RWPE2 (cell line): ENCODE measurements at regions not wholly inside any gene's neighbourhood (a gene's known extent, or its start where the extent isn't known, plus 50 kb on each side); places are given as distances from the start of the nearest gene placed in this dataset.

Experiments used
- ATAC-seq: fragments of 200-7000 bp; cut with Tn5 transposase; 3 replicates; pipeline ENCODE4 v1.9.1; 2021; ENCODE audit warnings: low read depth
- DNase-seq: peaks from one replicate; pipeline ENCODE4 v3.0.0-alpha.2; 2020; ENCODE audit warnings: low spot score
- H3K27ac ChIP-seq: fragments of 450-650 bp; 2 replicates; pipeline ENCODE4 v1.5.1; 2017; ENCODE audit warnings: mild to moderate bottlenecking; ENCODE audit not compliant: poor library complexity, severe bottlenecking
- H3K27me3 ChIP-seq: fragments of 250-450 bp; sonication (Bioruptor Pico); 2 replicates; pipeline ENCODE4 v1.5.1; 2021; ENCODE audit warnings: mild to moderate bottlenecking, moderate library complexity; ENCODE audit not compliant: insufficient read depth, poor library complexity, severe bottlenecking
- H3K36me3 ChIP-seq: fragments of 250-450 bp; sonication (Bioruptor Pico); 2 replicates; pipeline ENCODE4 v1.5.1; 2020; ENCODE audit warnings: low read depth, mild to moderate bottlenecking, moderate library complexity
- H3K4me1 ChIP-seq: fragments of 250-450 bp; sonication (Bioruptor Pico); 2 replicates; pipeline ENCODE4 v1.5.1; 2021; ENCODE audit warnings: mild to moderate bottlenecking, moderate library complexity; ENCODE audit not compliant: insufficient read depth, poor library complexity, severe bottlenecking
- H3K4me3 ChIP-seq: fragments of 250-450 bp; sonication (Bioruptor Pico); 2 replicates; pipeline ENCODE4 v1.5.1; 2021; ENCODE audit warnings: mild to moderate bottlenecking, moderate library complexity; ENCODE audit not compliant: severe bottlenecking
- H3K9me3 ChIP-seq: fragments of 250-450 bp; sonication (Bioruptor Pico); 2 replicates; pipeline ENCODE4 v1.5.1; 2021; ENCODE audit warnings: mild to moderate bottlenecking, moderate library complexity; ENCODE audit not compliant: severe bottlenecking
- TF ChIP-seq, protein P1 (sequence below): fragments of 450-650 bp; IDR thresholded peaks from one replicate; pipeline ENCODE4 v1.5.1; 2017; ENCODE audit warnings: mild to moderate bottlenecking, moderate library complexity; ENCODE audit not compliant: poor library complexity, severe bottlenecking

DNA sequence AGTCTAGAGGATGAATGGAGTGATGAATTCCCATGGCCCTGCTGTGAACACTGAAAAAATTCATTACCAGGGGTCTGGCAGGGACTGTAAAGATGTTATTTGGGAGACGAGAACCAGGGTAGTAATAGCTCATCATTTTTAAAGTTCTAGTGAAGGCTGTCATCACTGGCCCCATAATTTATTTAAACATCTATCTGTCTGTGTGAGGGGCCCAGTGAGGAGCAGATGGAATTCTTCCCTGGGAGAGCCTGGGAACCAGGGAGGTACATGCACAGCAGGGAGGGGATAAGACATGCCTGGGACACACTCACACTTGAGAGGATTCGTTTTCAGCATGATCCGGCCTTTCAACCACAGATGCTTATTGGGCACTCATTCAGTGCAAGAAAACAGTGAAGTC is 162.0 kb downstream of the PDGFRA start:
- no peaks in the 10 kb centered on the region for H3K36me3 ChIP-seq
- H3K9me3 ChIP-seq: no peaks in the 10 kb centered on the region
- TF ChIP-seq, protein P1, sequence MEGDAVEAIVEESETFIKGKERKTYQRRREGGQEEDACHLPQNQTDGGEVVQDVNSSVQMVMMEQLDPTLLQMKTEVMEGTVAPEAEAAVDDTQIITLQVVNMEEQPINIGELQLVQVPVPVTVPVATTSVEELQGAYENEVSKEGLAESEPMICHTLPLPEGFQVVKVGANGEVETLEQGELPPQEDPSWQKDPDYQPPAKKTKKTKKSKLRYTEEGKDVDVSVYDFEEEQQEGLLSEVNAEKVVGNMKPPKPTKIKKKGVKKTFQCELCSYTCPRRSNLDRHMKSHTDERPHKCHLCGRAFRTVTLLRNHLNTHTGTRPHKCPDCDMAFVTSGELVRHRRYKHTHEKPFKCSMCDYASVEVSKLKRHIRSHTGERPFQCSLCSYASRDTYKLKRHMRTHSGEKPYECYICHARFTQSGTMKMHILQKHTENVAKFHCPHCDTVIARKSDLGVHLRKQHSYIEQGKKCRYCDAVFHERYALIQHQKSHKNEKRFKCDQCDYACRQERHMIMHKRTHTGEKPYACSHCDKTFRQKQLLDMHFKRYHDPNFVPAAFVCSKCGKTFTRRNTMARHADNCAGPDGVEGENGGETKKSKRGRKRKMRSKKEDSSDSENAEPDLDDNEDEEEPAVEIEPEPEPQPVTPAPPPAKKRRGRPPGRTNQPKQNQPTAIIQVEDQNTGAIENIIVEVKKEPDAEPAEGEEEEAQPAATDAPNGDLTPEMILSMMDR: no peak
- H3K27ac ChIP-seq: no peak overlapping the region
- H3K4me3 ChIP-seq: no peak overlapping the region
- no peaks in the 10 kb centered on the region for H3K4me1 ChIP-seq
- no peaks in the 10 kb centered on the region for H3K27me3 ChIP-seq
- DNase-seq: no peak
- ATAC-seq: no peak

DNA sequence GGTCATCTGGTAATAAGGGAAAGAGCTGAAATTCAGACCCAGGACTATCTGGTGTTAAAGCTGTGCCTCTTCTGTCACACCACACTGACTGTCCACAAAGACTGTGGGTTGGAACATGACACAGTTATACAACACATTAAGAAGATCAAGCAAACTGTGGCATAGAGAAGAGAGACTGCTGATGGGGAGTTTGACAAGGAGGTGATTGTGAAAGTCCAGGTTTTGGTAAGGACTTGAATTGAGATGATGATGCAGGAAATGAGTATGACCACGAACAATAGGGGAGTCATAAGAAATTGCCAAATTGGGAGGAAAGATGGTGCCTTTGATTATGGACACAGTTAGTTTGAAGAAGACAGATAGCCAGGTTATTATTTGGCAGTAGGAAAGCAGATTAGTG is 163.4 kb downstream of the PDGFRA start:
- no peaks in the 10 kb centered on the region for H3K4me1 ChIP-seq
- TF ChIP-seq, protein P1: no peak
- ATAC-seq (no peak), DNase-seq (no peak)
- no peaks in the 10 kb centered on the region for H3K9me3 ChIP-seq
- H3K4me3 ChIP-seq: no peak overlapping the region
- no peaks in the 10 kb centered on the region for H3K36me3 ChIP-seq
- no peaks in the 10 kb centered on the region for H3K27me3 ChIP-seq
- no peak overlapping the region for H3K27ac ChIP-seq

DNA sequence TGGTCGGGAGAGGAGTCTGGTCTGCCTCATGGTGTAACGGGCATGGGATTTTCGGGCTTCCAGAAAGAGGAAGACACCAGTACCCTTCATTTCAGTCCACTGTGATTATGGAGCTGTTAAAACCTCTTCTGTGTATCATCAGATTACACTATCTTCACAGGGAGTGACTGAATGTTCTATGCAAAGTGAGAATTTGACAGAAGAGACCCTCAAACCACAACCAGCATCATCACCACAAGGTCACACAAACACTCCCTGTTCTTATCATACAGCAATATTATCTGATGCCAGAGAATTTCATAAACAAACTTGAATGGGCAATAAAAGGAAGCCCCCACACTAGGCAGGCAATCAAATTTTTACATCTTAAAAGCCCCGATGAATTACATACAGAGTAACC is 164.2 kb downstream of the PDGFRA start:
- no peaks in the 10 kb centered on the region for H3K27me3 ChIP-seq
- TF ChIP-seq, protein P1: no peak
- H3K9me3 ChIP-seq: no peaks in the 10 kb centered on the region
- no peak overlapping the region for H3K4me3 ChIP-seq
- DNase-seq (no peak), ATAC-seq (no peak)
- no peaks in the 10 kb centered on the region for H3K4me1 ChIP-seq
- H3K27ac ChIP-seq: no peak overlapping the region
- no peaks in the 10 kb centered on the region for H3K36me3 ChIP-seq

DNA sequence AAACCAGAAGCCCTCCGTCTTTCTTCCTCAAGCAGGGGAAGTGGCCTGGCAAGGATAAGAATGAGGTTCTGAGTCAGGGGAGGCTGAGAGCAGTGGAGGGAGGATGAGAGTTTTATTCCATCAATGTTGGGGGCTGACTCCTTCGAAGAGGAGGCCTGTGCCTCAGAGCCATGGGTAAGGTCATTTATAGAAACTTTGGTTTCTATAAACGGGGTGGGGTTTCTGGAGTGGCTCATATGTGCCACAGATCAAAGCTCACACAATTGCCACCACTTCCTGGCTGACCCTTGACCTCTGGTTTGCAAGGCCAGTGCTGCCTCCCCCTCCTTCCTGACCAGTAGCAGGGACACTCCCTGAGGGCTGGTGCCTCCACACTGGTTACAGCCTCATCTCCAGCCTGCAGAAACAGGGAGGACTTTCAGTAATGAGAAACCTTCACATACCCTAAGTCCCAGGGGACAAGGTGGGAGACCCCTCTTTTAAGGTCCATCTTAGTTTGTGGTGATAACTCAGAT is 166.0 kb downstream of the PDGFRA start:
- Histone ChIP-seq H3K4me1 (no peaks in the 10 kb centered on the region), H3K27ac (no peak overlapping the region), H3K36me3 (no peaks in the 10 kb centered on the region), H3K27me3 (no peaks in the 10 kb centered on the region), H3K4me3 (no peak overlapping the region), H3K9me3 (no peaks in the 10 kb centered on the region)
- TF ChIP-seq, protein P1: no peak
- no peak for DNase-seq
- ATAC-seq: no peak

DNA sequence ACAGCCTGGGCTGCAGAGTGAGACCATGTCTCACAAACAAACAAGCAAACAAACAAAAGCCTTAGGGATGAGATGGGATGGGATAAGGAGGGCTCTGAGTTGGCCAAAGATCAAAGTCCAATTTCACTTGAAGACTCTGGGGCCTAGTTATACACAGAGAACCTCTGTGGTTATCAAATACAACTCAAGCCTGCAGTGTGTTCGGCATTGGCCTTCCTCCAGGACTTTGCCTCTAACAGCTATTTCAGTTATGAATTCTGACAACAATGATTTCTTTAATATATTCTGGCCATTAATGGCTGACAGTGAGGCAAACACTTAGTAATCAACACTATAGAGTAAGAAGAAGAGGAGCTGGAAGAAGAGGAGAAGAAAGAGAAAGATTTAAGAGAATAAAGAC is 171.1 kb downstream of the PDGFRA start:
- TF ChIP-seq, protein P1: no peak
- ATAC-seq (no peak), DNase-seq (no peak)
- no peaks in the 10 kb centered on the region for H3K27me3 ChIP-seq
- H3K4me3 ChIP-seq: no peak overlapping the region
- H3K36me3 ChIP-seq: no peaks in the 10 kb centered on the region
- no peaks in the 10 kb centered on the region for H3K4me1 ChIP-seq
- H3K27ac ChIP-seq: no peak overlapping the region
- no peaks in the 10 kb centered on the region for H3K9me3 ChIP-seq
